Spleen (tissue), 7 donors: ENCODE measurements at regions not wholly inside any gene's neighbourhood (a gene's known extent, or its start where the extent isn't known, plus 50 kb on each side); places are given as distances from the start of the nearest gene placed in this dataset.

Experiments
- CTCF ChIP-seq, 11 experiments: fragments of 200-600 bp in 7 of 11; fragments of 450-650 bp in 4 of 11; sonication (generic) in 4 of 11; IDR thresholded peaks in 8 of 11; conservative IDR thresholded peaks in 3 of 11; 1 replicate in 7 of 11; 2 replicates in 4 of 11; pipeline versions ENCODE4 v1.4.0 to v1.8.0; 2016 to 2021; ENCODE audit warnings: antibody characterized with exemption in 11 of 11, inconsistent platforms in 4 of 11, mild to moderate bottlenecking in 1 of 11
- POLR2A ChIP-seq, 3 donors: fragments of 450-650 bp; IDR thresholded peaks; one replicate each; pipeline ENCODE4 v1.5.1; 2017; ENCODE audit warnings: antibody characterized with exemption in 3 of 3, mild to moderate bottlenecking in 1 of 3
- POLR2AphosphoS5 ChIP-seq, 3 donors: sonication (generic); formaldehyde crosslinking; IDR thresholded peaks; one replicate each; pipeline ENCODE4 v1.5.1; 2017; ENCODE audit warnings: antibody characterized with exemption in 3 of 3
- donor health status: DM: no; HTN: no; CAD: no; lungs with moderate emphysema.
- donor health status: DM: no; HTN: no; CAD: no.
- donor health status: DM: no; HTN: no; CAD: no.

- TF ChIP-seq CTCF (IDR thresholded peaks at IDR 0.05 in 8 of 11, conservative IDR thresholded peaks at IDR 0.05 in 3 of 11) = no peak
- TF ChIP-seq POLR2A (IDR thresholded peaks at IDR 0.05) = no peak
- TF ChIP-seq POLR2AphosphoS5 (IDR thresholded peaks at IDR 0.05) = no peak
Measured at GRCh38 chr9:108015690-108016089, 526.1 kb upstream of the KLF4 start.
